ENCODE measurements at regions not wholly inside any gene's neighbourhood (a gene's known extent, or its start where the extent isn't known, plus 50 kb on each side); places are given as distances from the start of the nearest gene placed in this dataset.

- no peak for FAIRE-seq
- peaks cover 0 to 3% (median under 1%) of the 10 kb centered on the region in 3 donors for H3K4me1 ChIP-seq (ENCODE audit: control insufficient read depth in 2 of 3, insufficient read depth in 2 of 3, low read depth in 1 of 3, low read length in 3 of 3)
- H3K4me3 ChIP-seq (ENCODE audit: low read length in 3 of 3): no peak overlapping the region
- no peak for TF ChIP-seq CTCF (IDR thresholded peaks at IDR 0.05; ENCODE audit: borderline replicate concordance, extremely low read depth, insufficient read depth)
- no peaks in the 10 kb centered on the region for H3K9me3 ChIP-seq (ENCODE audit: control insufficient read depth in 2 of 3, insufficient read depth in 1 of 3, low read length in 3 of 3)
- no peaks in the 10 kb centered on the region for H3K36me3 ChIP-seq (ENCODE audit: control insufficient read depth in 2 of 3, insufficient read depth in 3 of 3, low read length in 3 of 3)
- H3K27ac ChIP-seq (ENCODE audit: low read depth in 2 of 2, low read length in 2 of 2): no peak overlapping the region
- intact Hi-C loops (cut with DNase I): no loop called here
- no peak overlapping the region for H3K9ac ChIP-seq (ENCODE audit: low read length in 3 of 3)
- no peak for DNase-seq
- no peaks in the 10 kb centered on the region for H3K27me3 ChIP-seq (ENCODE audit: control insufficient read depth, insufficient read depth, low read length)
Observed at GRCh38 chr15:70420086-70420947, 322.6 kb upstream of the TLE3 start.

- intact Hi-C loops (cut with DNase I): no loop called here
- no peaks in the 10 kb centered on the region for H3K9me3 ChIP-seq (ENCODE audit: control insufficient read depth in 2 of 3, insufficient read depth in 1 of 3, low read length in 3 of 3)
- H3K36me3 ChIP-seq (ENCODE audit: control insufficient read depth in 2 of 3, insufficient read depth in 3 of 3, low read length in 3 of 3): no peaks in the 10 kb centered on the region
- DNase-seq (no peak), FAIRE-seq (no peak)
- H3K27me3 ChIP-seq (ENCODE audit: control insufficient read depth, insufficient read depth, low read length): no peaks in the 10 kb centered on the region
- peaks cover 0 to 5% (median 3%) of the 10 kb centered on the region in 3 donors for H3K4me1 ChIP-seq (ENCODE audit: control insufficient read depth in 2 of 3, insufficient read depth in 2 of 3, low read depth in 1 of 3, low read length in 3 of 3)
- no peak for TF ChIP-seq CTCF (IDR thresholded peaks at IDR 0.05; ENCODE audit: borderline replicate concordance, extremely low read depth, insufficient read depth)
- H3K27ac ChIP-seq (ENCODE audit: low read depth in 2 of 2, low read length in 2 of 2): no peak overlapping the region
- H3K4me3 ChIP-seq (ENCODE audit: low read length in 3 of 3): no peak overlapping the region
- no peak overlapping the region for H3K9ac ChIP-seq (ENCODE audit: low read length in 3 of 3)
Observed at GRCh38 chr15:70418943-70419342, 321.2 kb upstream of the TLE3 start.

GRCh38 chr15:70417535-70417934 is 319.8 kb upstream of the TLE3 start:
- peaks cover 2 to 11% (median 3%) of the 10 kb centered on the region in 3 donors for H3K4me1 ChIP-seq (ENCODE audit: control insufficient read depth in 2 of 3, insufficient read depth in 2 of 3, low read depth in 1 of 3, low read length in 3 of 3)
- no peak for FAIRE-seq
- H3K9ac ChIP-seq (ENCODE audit: low read length in 3 of 3): no peak overlapping the region
- H3K27me3 ChIP-seq (ENCODE audit: control insufficient read depth, insufficient read depth, low read length): no peaks in the 10 kb centered on the region
- no peak for TF ChIP-seq CTCF (IDR thresholded peaks at IDR 0.05; ENCODE audit: borderline replicate concordance, extremely low read depth, insufficient read depth)
- intact Hi-C loops (cut with DNase I): no loop called here
- no peaks in the 10 kb centered on the region for H3K36me3 ChIP-seq (ENCODE audit: control insufficient read depth in 2 of 3, insufficient read depth in 3 of 3, low read length in 3 of 3)
- peak in 2 of 5 donors; percentile 66 to 67 for DNase-seq
- no peaks in the 10 kb centered on the region for H3K9me3 ChIP-seq (ENCODE audit: control insufficient read depth in 2 of 3, insufficient read depth in 1 of 3, low read length in 3 of 3)
- H3K4me3 ChIP-seq (ENCODE audit: low read length in 3 of 3): no peak overlapping the region
- H3K27ac ChIP-seq (ENCODE audit: low read depth in 2 of 2, low read length in 2 of 2): no peak overlapping the region
